HEK293T (cell line): ENCODE measurements at regions not wholly inside any gene's neighbourhood (a gene's known extent, or its start where the extent isn't known, plus 50 kb on each side); places are given as distances from the start of the nearest gene placed in this dataset.

Experiments
- ARNT ChIP-seq: fragments of 450-650 bp; IDR thresholded peaks from 2 replicates; pipeline ENCODE4 v1.6.1; 2017; ENCODE audit warnings: mild to moderate bottlenecking
- BHLHE40 ChIP-seq: fragments of 450-650 bp; IDR thresholded peaks from 2 replicates; pipeline ENCODE4 v1.6.1; 2016; ENCODE audit warnings: mild to moderate bottlenecking, moderate library complexity, borderline replicate concordance
- CTBP1 ChIP-seq: fragments of 450-650 bp; IDR thresholded peaks from 2 replicates; pipeline ENCODE4 v1.6.1; 2016; ENCODE audit warnings: borderline replicate concordance
- ELF4 ChIP-seq: fragments of 450-650 bp; IDR thresholded peaks from 2 replicates; pipeline ENCODE4 v1.6.1; 2017; ENCODE audit warnings: antibody characterized with exemption
- FOXA1 ChIP-seq: fragments of 450-650 bp; IDR thresholded peaks from 2 replicates; pipeline ENCODE4 v1.6.1; 2016; ENCODE audit warnings: mild to moderate bottlenecking
- FOXK2 ChIP-seq: fragments of 450-650 bp; IDR thresholded peaks from 2 replicates; pipeline ENCODE4 v1.6.1; 2016; ENCODE audit warnings: mild to moderate bottlenecking
- FOXM1 ChIP-seq: fragments of 450-650 bp; IDR thresholded peaks from 2 replicates; pipeline ENCODE4 v1.6.1; 2017; ENCODE audit warnings: mild to moderate bottlenecking, borderline replicate concordance
- L3MBTL2 ChIP-seq: fragments of 450-650 bp; conservative IDR thresholded peaks from 2 replicates; pipeline ENCODE4 v1.6.1; 2016; ENCODE audit warnings: mild to moderate bottlenecking
- LEF1 ChIP-seq: fragments of 450-650 bp; IDR thresholded peaks from 2 replicates; pipeline ENCODE4 v1.6.1; 2017; ENCODE audit warnings: mild to moderate bottlenecking, borderline replicate concordance
- NFRKB ChIP-seq: fragments of 450-650 bp; IDR thresholded peaks from 2 replicates; pipeline ENCODE4 v1.6.1; 2016; ENCODE audit warnings: mild to moderate bottlenecking, moderate library complexity
- PKNOX1 ChIP-seq: fragments of 450-650 bp; IDR thresholded peaks from 2 replicates; pipeline ENCODE4 v1.6.1; 2016
- SP1 ChIP-seq: fragments of 450-650 bp; IDR thresholded peaks from 2 replicates; pipeline ENCODE4 v1.6.1; 2017
- SUZ12 ChIP-seq: fragments of 450-650 bp; IDR thresholded peaks from 2 replicates; pipeline ENCODE4 v1.6.1; 2016; ENCODE audit warnings: mild to moderate bottlenecking
- TARDBP ChIP-seq: fragments of 450-650 bp; IDR thresholded peaks from 2 replicates; pipeline ENCODE4 v1.6.1; 2016

GRCh38 chr12:40499856-40500255, 192.4 kb upstream of the CNTN1 start:
- TF ChIP-seq FOXM1 (no peak), ARNT (no peak), NFRKB (no peak), SUZ12 (no peak), FOXK2 (no peak), FOXA1 (no peak), SP1 (no peak), ELF4 (no peak), BHLHE40 (no peak), PKNOX1 (no peak), LEF1 (no peak), CTBP1 (no peak), L3MBTL2 (no peak), TARDBP (no peak)
